Peyer's patch (tissue), 4 donors: ENCODE measurements at regions not wholly inside any gene's neighbourhood (a gene's known extent, or its start where the extent isn't known, plus 50 kb on each side); places are given as distances from the start of the nearest gene placed in this dataset.

ENCODE experiments used
- DNase-seq, 3 donors: peaks; one replicate each; pipeline ENCODE4 v3.0.0-alpha.2; 2017 to 2019
- H3K27ac ChIP-seq, 4 donors: fragments of 200-600 bp; sonication (generic); one replicate each; pipeline ENCODE4 v1.5.1; 2016 to 2019
- H3K27me3 ChIP-seq, 2 donors: fragments of 200-600 bp; sonication (generic); one replicate each; pipeline ENCODE4 v1.5.1; 2019
- H3K36me3 ChIP-seq, 3 donors: fragments of 200-600 bp; sonication (generic); one replicate each; pipeline ENCODE4 v1.5.1; 2016 to 2019
- H3K4me1 ChIP-seq, 4 donors: fragments of 200-600 bp; sonication (generic); one replicate each; pipeline ENCODE4 v1.5.1; 2016 to 2019
- H3K4me3 ChIP-seq, 4 donors: fragments of 200-600 bp; sonication (generic); 1 replicate in 3 of 4; 2 replicates in 1 of 4; pipeline ENCODE4 v1.5.1; 2016 to 2019; ENCODE audit warnings: mild to moderate bottlenecking in 1 of 4
- H3K9me3 ChIP-seq, 4 donors: fragments of 200-600 bp; sonication (generic); one replicate each; pipeline ENCODE4 v1.5.1; 2016 to 2019; ENCODE audit warnings: mild to moderate bottlenecking in 1 of 4
- CTCF ChIP-seq, 6 experiments: fragments of 450-650 bp in 4 of 6; fragments of 200-600 bp in 2 of 6; sonication (generic) in 1 of 6; IDR thresholded peaks; one replicate each; pipeline ENCODE4 v1.5.1; 2017 to 2019; ENCODE audit warnings: antibody characterized with exemption in 6 of 6, mild to moderate bottlenecking in 3 of 6, moderate library complexity in 1 of 6
- POLR2A ChIP-seq, 2 donors: fragments of 450-650 bp; IDR thresholded peaks; one replicate each; pipeline ENCODE4 v1.5.1; 2017; ENCODE audit warnings: antibody characterized with exemption in 2 of 2, mild to moderate bottlenecking in 2 of 2, moderate library complexity in 2 of 2
- small RNA-seq, 2 donors: library from RNA; depleted of rRNA; stranded (forward); fragments of <200 nt; gene quantifications; one replicate each; pipeline ENCODE3, GENCODE V24; 2016

- Histone ChIP-seq H3K27me3 (no peaks in the 10 kb centered on the region), H3K4me1 (no peaks in the 10 kb centered on the region), H3K9me3 (no peaks in the 10 kb centered on the region)
Measured at GRCh38 chr3:178483704-178484103, 52.5 kb upstream of the KCNMB2 start.

GRCh38 chr3:178485756-178486155 lies 50.5 kb upstream of the KCNMB2 start:
- no peak for TF ChIP-seq CTCF (IDR thresholded peaks at IDR 0.05)
- TF ChIP-seq POLR2A (IDR thresholded peaks at IDR 0.05) = no peak
- H3K4me1 ChIP-seq = no peaks in the 10 kb centered on the region
- H3K27ac ChIP-seq = no peak overlapping the region
- no peak for DNase-seq
- no peaks in the 10 kb centered on the region for H3K27me3 ChIP-seq
- no peaks in the 10 kb centered on the region for H3K9me3 ChIP-seq
- H3K36me3 ChIP-seq = no peaks in the 10 kb centered on the region
- H3K4me3 ChIP-seq = no peak overlapping the region

More at GRCh38 chr3:178483704-178484103, 52.5 kb upstream of the KCNMB2 start:
- H3K36me3 ChIP-seq = no peaks in the 10 kb centered on the region
- H3K27ac ChIP-seq = no peak overlapping the region
- TF ChIP-seq CTCF (IDR thresholded peaks at IDR 0.05) = no peak
- TF ChIP-seq POLR2A (IDR thresholded peaks at IDR 0.05) = no peak
- no peak for DNase-seq
- H3K4me3 ChIP-seq = no peak overlapping the region

Small RNA genes lying in the stretch of these regions (small RNA-seq; reads per million reads assigned to genes)
- gene RF00425 = 0 reads per million in 2 donors
- 0 reads per million in 2 donors for gene RN7SKP52
- 0 reads per million in 2 donors for gene RNA5SP148
- gene RNU6-1120P = 0 reads per million in 2 donors
